CD4-positive, alpha-beta T cell treated with Interleukin-2 at 100 ng/mL for 4 hours (primary cell): ENCODE measurements at regions not wholly inside any gene's neighbourhood (a gene's known extent, or its start where the extent isn't known, plus 50 kb on each side); places are given as distances from the start of the nearest gene placed in this dataset.

Experiments
- DNase-seq: peaks from one replicate; pipeline ENCODE4 v3.0.0-alpha.2; 2020; ENCODE audit warnings: low spot score

DNA sequence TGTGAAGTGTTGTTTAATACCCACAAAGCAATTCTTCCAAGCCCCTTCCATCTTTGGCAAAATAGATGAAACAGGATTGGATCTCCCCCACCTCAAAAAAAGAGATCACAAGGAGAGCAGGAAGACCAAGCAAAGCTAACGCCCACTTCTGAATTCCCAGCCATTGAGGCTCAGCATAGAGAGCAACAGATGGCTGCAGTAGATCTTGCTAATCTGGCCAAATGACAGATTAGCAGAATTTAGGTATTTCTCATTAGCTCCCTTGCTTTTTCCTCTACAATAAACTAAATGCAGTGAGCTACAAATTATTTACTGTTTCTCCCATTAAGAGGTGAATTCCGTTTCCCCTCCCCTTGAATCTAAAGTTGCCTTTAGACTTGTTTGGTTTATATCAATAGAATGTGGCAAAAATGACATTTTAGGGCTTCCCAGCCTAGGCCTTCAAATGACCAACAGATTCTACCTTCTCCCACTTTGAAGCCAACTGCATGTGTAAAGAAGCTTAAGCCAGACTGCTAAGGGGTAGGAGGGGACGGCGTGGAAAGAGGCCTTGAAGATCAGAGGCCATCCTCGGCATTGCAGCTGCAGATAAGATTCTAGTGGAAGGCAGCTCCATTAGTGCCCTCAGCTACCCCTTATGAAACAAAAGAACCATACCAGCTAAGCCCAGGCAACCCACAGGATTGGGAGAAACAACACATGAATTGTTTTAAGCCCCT lies 56.8 kb upstream of the CPEB4 start:
- no peak for DNase-seq

DNA sequence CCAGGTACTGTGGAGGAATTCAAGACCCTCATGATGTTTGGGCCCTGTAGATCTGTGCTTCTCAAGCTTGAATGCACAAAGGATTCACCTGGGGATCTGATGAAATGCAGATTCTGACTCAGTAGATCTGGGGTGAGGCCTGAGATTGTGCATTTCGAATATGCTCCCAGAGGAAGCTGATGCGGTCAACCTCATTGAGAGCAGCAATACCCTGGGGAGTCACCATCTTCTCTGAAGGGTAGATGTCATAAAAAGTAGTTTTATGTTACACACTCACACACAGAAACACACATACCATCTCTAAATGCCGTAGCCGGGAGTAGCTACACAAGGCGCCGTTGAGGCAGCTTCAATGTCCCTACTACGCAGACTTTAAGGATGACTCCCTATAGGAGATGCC lies 55.8 kb upstream of the CPEB4 start:
- no peak for DNase-seq

DNA sequence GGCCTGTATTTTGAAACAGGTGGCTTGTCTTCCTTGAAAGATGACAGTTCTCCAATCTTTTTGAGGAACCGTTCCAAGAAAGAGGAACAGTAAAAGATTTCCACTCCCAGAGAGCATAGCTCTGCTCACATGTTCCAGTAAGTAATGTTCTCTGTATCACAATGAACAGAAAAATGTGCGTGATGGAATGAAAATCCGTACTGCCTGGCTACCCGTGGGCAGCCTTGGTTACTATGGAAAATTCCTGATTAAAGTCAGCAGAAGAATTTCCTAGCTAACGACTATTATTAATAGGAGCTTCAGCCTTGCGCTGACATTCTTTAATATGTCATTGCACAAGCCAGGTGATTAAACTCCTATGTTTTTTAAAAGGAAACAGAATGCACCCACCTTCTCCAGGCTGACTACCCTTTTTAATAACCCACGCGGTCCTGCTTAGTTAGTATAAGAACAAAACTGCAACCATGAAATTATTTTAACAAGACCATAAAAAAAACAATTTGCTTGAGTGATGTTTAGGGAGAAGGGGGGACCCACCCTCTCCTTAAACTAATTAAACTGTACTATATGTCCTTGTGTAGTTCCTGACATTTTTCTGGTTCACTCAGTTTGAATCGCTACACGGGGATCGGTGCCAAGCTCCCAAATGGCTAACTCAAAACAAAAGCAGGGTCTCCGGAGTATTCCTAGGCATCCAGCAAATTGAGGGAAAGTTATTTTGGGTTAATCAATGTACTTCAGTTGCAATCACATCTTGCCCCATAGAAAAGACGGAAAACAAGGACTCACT lies 54.8 kb upstream of the CPEB4 start:
- no peak for DNase-seq

DNA sequence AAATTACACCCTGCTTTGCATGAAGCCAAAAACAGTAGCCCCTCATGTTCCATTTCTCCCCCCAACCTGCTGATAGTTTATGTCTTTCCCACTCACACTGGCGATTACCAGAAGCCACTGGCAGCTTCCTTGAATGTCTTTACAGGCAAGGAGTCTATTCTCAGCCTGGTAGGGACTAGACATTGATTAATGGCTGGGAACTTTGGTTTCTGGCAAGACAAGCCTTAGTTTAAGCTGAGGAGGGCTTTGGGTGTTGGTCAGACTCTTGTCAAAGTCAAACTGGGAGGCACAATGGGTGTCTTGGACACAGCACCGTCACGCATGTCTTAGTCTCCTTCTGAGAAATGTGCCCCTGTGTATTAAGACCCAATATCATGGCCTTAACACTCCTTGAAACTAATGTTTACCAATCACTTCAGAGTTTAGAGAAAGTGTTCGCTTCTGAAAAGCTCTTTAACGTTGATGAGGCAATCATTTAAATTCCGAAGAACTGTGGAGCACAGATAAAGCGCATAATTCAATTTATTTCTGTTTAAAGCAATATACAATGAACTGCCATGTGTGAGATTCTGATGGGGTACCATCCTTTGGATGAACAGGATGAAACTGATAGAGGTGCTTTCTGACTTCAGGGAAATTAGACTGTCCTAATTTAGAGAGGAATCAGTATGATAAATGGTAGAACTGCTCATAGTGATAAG lies 53.9 kb upstream of the CPEB4 start:
- no peak for DNase-seq

DNA sequence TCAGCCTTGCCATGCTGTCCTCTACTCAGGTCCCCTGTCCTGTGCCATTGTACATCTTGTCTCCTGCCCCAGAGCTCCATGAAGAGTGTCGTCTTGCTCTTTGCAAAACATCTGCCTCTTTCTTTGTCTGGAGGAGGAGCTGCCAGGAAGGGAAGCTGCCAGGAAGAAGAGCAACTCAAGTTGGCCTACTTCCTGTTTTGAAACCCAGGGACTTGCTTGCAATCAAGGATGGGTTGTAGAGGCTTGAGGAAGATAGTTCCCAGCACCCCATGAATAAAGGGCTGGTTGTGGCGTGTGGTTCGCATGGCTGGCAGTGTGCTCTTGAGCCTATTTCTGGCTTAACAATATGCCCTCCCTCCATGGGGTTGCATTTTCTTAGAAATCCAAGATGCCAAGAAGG lies 53.0 kb upstream of the CPEB4 start:
- DNase-seq = no peak

DNA sequence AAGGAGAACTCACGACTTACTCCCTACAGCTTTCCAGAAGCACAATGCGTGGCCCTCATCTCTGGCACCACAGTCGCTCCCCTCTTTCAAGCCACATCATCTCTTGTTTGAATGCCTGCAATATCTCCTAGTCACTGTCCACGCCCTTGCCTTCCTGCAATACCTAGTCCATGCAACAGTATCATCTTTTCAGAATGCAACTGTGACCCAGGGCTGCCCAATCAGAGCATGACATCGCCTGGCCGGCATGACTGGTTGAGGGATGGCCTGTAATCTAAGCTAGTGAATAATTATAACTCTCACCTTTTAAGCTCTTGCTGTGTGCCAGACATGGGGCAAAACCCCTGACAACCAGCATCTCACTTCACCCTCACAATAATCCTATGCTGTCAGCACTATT lies 52.5 kb upstream of the CPEB4 start:
- DNase-seq = no peak

DNA sequence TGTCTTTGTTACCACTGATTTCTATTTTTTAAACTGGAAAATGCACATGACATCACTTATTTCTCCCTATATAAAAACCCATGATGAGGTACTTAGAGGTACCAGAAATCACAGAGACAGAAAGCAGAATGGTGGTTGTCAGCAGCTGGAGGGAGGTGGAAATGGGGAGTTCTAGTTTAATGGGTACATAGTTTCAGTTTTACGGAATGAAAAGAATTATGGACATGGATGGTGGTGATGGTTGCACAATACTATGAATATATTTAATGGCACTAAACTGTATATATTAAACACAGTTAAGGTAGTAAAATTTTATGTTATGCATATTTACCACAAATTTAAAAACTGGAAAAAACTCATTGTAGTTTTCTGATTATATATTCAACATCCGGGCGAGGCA lies 50.5 kb upstream of the CPEB4 start:
- no peak for DNase-seq
